ENCODE measurements at regions not wholly inside any gene's neighbourhood (a gene's known extent, or its start where the extent isn't known, plus 50 kb on each side); places are given as distances from the start of the nearest gene placed in this dataset.

- TF ChIP-seq ZNF350 (CRISPR knock-in tag; IDR thresholded peaks at IDR 0.05; ENCODE audit: borderline replicate concordance, low read depth) (no peak), HOXD1 (CRISPR knock-in tag; IDR thresholded peaks at IDR 0.05) (no peak), ZFP1 (CRISPR knock-in tag; IDR thresholded peaks at IDR 0.05) (no peak), BHLHE40 (IDR thresholded peaks at IDR 0.05; ENCODE audit: low read length) (no peak), FOXK2 (IDR thresholded peaks at IDR 0.05) (no peak), ZNF619 (CRISPR knock-in tag; IDR thresholded peaks at IDR 0.05) (no peak), ZNF761 (CRISPR knock-in tag; conservative IDR thresholded peaks at IDR 0.05) (no peak), ATF7-NPFF (CRISPR knock-in tag; IDR thresholded peaks at IDR 0.05; ENCODE audit: low read depth) (no peak), EZH2 (conservative IDR thresholded peaks at IDR 0.05; ENCODE audit: low read depth, low read length) (no peak), NR1H2 (CRISPR knock-in tag; IDR thresholded peaks at IDR 0.05; ENCODE audit: borderline replicate concordance, low read depth) (no peak)
Measured at GRCh38 chr13:19266979-19267378, 85.4 kb upstream of the TUBA3C start (continued).

DNA sequence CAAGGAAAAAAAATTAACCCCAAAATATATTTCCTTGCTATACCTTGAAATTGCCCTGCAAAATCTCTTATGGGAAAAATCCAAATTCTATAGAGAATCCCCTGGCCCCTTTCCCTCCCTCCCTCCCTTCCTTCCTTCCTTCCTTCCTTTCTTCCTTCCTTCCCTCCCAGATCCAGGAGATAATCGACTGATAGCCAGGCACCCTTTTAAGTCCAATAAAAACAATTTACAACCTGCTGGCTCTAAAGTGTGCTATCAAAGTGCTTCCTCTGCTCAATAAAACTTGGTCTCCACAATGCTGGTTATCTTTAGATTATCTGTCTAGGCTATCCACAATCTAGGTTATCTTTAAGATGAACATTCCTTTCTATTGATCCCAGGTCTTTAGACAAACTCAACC, 83.1 kb upstream of the TUBA3C start:
- POLR2A ChIA-PET = no interaction called here
- Histone ChIP-seq H3K9ac (ENCODE audit: insufficient read depth, low read depth, low read length) (no peak overlapping the region), H3K4me1 (ENCODE audit: insufficient read depth, low read length) (no peaks in the 10 kb centered on the region), H3K4me3 (replicated peaks in 1 of 3; ENCODE audit: insufficient read depth in 1 of 3, low read depth in 2 of 3, low read length in 3 of 3) (no peak overlapping the region), H3K79me2 (ENCODE audit: insufficient read depth, low read length) (no peaks in the 10 kb centered on the region), H3K9me3 (ENCODE audit: low read length) (no peaks in the 10 kb centered on the region; the same call in 1 of the 2 replicates), H3K27ac (ENCODE audit: extremely low read length, insufficient read depth, low read length) (no peak overlapping the region), H3K36me3 (replicated peaks in 1 of 2; ENCODE audit: control insufficient read depth in 1 of 2, insufficient read depth in 2 of 2, low read length in 2 of 2) (no peaks in the 10 kb centered on the region), H4K20me1 (ENCODE audit: insufficient read depth, low read length) (no peaks in the 10 kb centered on the region), H2AFZ (ENCODE audit: low read length) (no peak overlapping the region), H3K4me2 (ENCODE audit: low read depth, low read length) (no peak overlapping the region), H3K27me3 (ENCODE audit: control insufficient read depth in 1 of 2, insufficient read depth in 2 of 2, low read length in 2 of 2) (no peaks in the 10 kb centered on the region)
- CTCF ChIA-PET (ENCODE audit: low intra/inter-chr PET ratio, low total read pairs) = no interaction called here
- intact Hi-C loops (cut with micrococcal nuclease; ENCODE audit: unreplicated experiment) = no loop called here
- 0% methylated on average over 1 of the region's 1 CpG for WGBS (ENCODE audit: low lambda C conversion rate)
- BruUV-seq (replicated peaks) = no TSS peak
- no peak for DNase-seq (ENCODE audit: low spot score)
- in situ Hi-C loops (cut with HindIII; ENCODE audit: extremely low pct_ligation_motif_present, low pct_unique_long_range_greater_than_20kb) = no loop called here
- no peak for ATAC-seq
- no peak for FAIRE-seq
- TF ChIP-seq MLXIP (CRISPR knock-in tag; IDR thresholded peaks at IDR 0.05; ENCODE audit: borderline replicate concordance) (no peak), ZFAT (CRISPR knock-in tag; conservative IDR thresholded peaks at IDR 0.05) (no peak), ZNF883 (CRISPR knock-in tag; IDR thresholded peaks at IDR 0.05; ENCODE audit: not compliant biosample characterization) (no peak), MIXL1 (CRISPR knock-in tag; IDR thresholded peaks at IDR 0.05) (no peak), TAF1 (CRISPR knock-in tag; IDR thresholded peaks at IDR 0.05) (no peak), KDM1A (CRISPR knock-in tag; IDR thresholded peaks at IDR 0.05) (no peak), DDIT3 (CRISPR knock-in tag; IDR thresholded peaks at IDR 0.05) (no peak)
- TF ChIP-seq, protein P1, sequence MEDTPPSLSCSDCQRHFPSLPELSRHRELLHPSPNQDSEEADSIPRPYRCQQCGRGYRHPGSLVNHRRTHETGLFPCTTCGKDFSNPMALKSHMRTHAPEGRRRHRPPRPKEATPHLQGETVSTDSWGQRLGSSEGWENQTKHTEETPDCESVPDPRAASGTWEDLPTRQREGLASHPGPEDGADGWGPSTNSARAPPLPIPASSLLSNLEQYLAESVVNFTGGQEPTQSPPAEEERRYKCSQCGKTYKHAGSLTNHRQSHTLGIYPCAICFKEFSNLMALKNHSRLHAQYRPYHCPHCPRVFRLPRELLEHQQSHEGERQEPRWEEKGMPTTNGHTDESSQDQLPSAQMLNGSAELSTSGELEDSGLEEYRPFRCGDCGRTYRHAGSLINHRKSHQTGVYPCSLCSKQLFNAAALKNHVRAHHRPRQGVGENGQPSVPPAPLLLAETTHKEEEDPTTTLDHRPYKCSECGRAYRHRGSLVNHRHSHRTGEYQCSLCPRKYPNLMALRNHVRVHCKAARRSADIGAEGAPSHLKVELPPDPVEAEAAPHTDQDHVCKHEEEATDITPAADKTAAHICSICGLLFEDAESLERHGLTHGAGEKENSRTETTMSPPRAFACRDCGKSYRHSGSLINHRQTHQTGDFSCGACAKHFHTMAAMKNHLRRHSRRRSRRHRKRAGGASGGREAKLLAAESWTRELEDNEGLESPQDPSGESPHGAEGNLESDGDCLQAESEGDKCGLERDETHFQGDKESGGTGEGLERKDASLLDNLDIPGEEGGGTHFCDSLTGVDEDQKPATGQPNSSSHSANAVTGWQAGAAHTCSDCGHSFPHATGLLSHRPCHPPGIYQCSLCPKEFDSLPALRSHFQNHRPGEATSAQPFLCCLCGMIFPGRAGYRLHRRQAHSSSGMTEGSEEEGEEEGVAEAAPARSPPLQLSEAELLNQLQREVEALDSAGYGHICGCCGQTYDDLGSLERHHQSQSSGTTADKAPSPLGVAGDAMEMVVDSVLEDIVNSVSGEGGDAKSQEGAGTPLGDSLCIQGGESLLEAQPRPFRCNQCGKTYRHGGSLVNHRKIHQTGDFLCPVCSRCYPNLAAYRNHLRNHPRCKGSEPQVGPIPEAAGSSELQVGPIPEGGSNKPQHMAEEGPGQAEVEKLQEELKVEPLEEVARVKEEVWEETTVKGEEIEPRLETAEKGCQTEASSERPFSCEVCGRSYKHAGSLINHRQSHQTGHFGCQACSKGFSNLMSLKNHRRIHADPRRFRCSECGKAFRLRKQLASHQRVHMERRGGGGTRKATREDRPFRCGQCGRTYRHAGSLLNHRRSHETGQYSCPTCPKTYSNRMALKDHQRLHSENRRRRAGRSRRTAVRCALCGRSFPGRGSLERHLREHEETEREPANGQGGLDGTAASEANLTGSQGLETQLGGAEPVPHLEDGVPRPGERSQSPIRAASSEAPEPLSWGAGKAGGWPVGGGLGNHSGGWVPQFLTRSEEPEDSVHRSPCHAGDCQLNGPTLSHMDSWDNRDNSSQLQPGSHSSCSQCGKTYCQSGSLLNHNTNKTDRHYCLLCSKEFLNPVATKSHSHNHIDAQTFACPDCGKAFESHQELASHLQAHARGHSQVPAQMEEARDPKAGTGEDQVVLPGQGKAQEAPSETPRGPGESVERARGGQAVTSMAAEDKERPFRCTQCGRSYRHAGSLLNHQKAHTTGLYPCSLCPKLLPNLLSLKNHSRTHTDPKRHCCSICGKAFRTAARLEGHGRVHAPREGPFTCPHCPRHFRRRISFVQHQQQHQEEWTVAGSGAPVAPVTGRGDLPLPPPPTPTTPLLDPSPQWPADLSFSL (CRISPR knock-in tag; IDR thresholded peaks at IDR 0.05) = no peak
